ENCODE measurements at regions not wholly inside any gene's neighbourhood (a gene's known extent, or its start where the extent isn't known, plus 50 kb on each side); places are given as distances from the start of the nearest gene placed in this dataset.

- Histone ChIP-seq H3K4me1 (ENCODE audit: control insufficient read depth in 4 of 4, insufficient read depth in 4 of 4, low read length in 3 of 4) (no peaks in the 10 kb centered on the region), H3K27ac (ENCODE audit: low read depth in 1 of 2, low read length in 2 of 2) (no peak overlapping the region), H3K9ac (ENCODE audit: low read depth in 1 of 2, low read length in 2 of 2) (no peak overlapping the region), H3K9me3 (ENCODE audit: control insufficient read depth in 4 of 4, low read length in 3 of 4) (peaks cover 0 to 3% (median 1%) of the 10 kb centered on the region in 4 donors), H3K4me3 (ENCODE audit: low read depth in 1 of 3, low read length in 3 of 3) (no peak overlapping the region), H3K36me3 (ENCODE audit: control insufficient read depth in 4 of 4, insufficient read depth in 3 of 4, low read depth in 1 of 4, low read length in 3 of 4) (no peaks in the 10 kb centered on the region), H3K27me3 (ENCODE audit: control insufficient read depth in 4 of 4, insufficient read depth in 4 of 4, low read length in 3 of 4) (no peaks in the 10 kb centered on the region)
- 75% methylated on average over 5 of the region's 5 CpGs for WGBS
- DNase-seq (ENCODE audit: low spot score): no peak
- TF ChIP-seq, protein P1, sequence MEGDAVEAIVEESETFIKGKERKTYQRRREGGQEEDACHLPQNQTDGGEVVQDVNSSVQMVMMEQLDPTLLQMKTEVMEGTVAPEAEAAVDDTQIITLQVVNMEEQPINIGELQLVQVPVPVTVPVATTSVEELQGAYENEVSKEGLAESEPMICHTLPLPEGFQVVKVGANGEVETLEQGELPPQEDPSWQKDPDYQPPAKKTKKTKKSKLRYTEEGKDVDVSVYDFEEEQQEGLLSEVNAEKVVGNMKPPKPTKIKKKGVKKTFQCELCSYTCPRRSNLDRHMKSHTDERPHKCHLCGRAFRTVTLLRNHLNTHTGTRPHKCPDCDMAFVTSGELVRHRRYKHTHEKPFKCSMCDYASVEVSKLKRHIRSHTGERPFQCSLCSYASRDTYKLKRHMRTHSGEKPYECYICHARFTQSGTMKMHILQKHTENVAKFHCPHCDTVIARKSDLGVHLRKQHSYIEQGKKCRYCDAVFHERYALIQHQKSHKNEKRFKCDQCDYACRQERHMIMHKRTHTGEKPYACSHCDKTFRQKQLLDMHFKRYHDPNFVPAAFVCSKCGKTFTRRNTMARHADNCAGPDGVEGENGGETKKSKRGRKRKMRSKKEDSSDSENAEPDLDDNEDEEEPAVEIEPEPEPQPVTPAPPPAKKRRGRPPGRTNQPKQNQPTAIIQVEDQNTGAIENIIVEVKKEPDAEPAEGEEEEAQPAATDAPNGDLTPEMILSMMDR (IDR thresholded peaks at IDR 0.05; ENCODE audit: low read depth, low read length, missing input control): no peak
- no peak for TF ChIP-seq RAD21 (IDR thresholded peaks at IDR 0.05)
- no peak for TF ChIP-seq FOXA2 (IDR thresholded peaks at IDR 0.05)
- TF ChIP-seq SP1 (IDR thresholded peaks at IDR 0.05): no peak
- TF ChIP-seq HNF4A (conservative IDR thresholded peaks at IDR 0.05): no peak
- no peak for TF ChIP-seq TAF1 (conservative IDR thresholded peaks at IDR 0.05)
- no peak for TF ChIP-seq HNF4G (IDR thresholded peaks at IDR 0.05)
- TF ChIP-seq NR2F2 (IDR thresholded peaks at IDR 0.05): no peak
- no peak for TF ChIP-seq GABPA (IDR thresholded peaks at IDR 0.05 in 1 of 2, conservative IDR thresholded peaks at IDR 0.05 in 1 of 2)
- TF ChIP-seq, protein P2, sequence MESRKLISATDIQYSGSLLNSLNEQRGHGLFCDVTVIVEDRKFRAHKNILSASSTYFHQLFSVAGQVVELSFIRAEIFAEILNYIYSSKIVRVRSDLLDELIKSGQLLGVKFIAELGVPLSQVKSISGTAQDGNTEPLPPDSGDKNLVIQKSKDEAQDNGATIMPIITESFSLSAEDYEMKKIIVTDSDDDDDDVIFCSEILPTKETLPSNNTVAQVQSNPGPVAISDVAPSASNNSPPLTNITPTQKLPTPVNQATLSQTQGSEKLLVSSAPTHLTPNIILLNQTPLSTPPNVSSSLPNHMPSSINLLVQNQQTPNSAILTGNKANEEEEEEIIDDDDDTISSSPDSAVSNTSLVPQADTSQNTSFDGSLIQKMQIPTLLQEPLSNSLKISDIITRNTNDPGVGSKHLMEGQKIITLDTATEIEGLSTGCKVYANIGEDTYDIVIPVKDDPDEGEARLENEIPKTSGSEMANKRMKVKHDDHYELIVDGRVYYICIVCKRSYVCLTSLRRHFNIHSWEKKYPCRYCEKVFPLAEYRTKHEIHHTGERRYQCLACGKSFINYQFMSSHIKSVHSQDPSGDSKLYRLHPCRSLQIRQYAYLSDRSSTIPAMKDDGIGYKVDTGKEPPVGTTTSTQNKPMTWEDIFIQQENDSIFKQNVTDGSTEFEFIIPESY (IDR thresholded peaks at IDR 0.05): no peak
- no peak for TF ChIP-seq JUND (IDR thresholded peaks at IDR 0.05)
Observed at GRCh38 chr3:73768524-73769308, 144.0 kb upstream of the PDZRN3 start.

GRCh38 chr3:73766599-73767381 is 142.0 kb upstream of the PDZRN3 start:
- Histone ChIP-seq H3K27me3 (ENCODE audit: control insufficient read depth in 4 of 4, insufficient read depth in 4 of 4, low read length in 3 of 4) (no peaks in the 10 kb centered on the region), H3K27ac (ENCODE audit: low read depth in 1 of 2, low read length in 2 of 2) (no peak overlapping the region), H3K9ac (ENCODE audit: low read depth in 1 of 2, low read length in 2 of 2) (no peak overlapping the region), H3K4me1 (ENCODE audit: control insufficient read depth in 4 of 4, insufficient read depth in 4 of 4, low read length in 3 of 4) (no peaks in the 10 kb centered on the region), H3K4me3 (ENCODE audit: low read depth in 1 of 3, low read length in 3 of 3) (no peak overlapping the region), H3K36me3 (ENCODE audit: control insufficient read depth in 4 of 4, insufficient read depth in 3 of 4, low read depth in 1 of 4, low read length in 3 of 4) (no peaks in the 10 kb centered on the region), H3K9me3 (ENCODE audit: control insufficient read depth in 4 of 4, low read length in 3 of 4) (peaks cover 0 to 3% (median 1%) of the 10 kb centered on the region in 4 donors)
- TF ChIP-seq ATF3 (IDR thresholded peaks at IDR 0.05) (no peak), FOXA2 (IDR thresholded peaks at IDR 0.05) (no peak), JUND (IDR thresholded peaks at IDR 0.05) (no peak), RAD21 (IDR thresholded peaks at IDR 0.05) (no peak), TAF1 (conservative IDR thresholded peaks at IDR 0.05) (no peak), FOXA1 (IDR thresholded peaks at IDR 0.05) (no peak), RXRA (IDR thresholded peaks at IDR 0.05) (no peak), MAX (IDR thresholded peaks at IDR 0.05) (no peak)
- 47% methylated on average over 7 of the region's 7 CpGs for WGBS
- no peak for DNase-seq (ENCODE audit: low spot score)
